Skeletal muscle satellite cell (primary cell): ENCODE measurements at regions not wholly inside any gene's neighbourhood (a gene's known extent, or its start where the extent isn't known, plus 50 kb on each side); places are given as distances from the start of the nearest gene placed in this dataset.

ENCODE experiments used
- H3K27me3 ChIP-seq: 2 replicates; pipeline ENCODE4 v1.7.0; 2013; ENCODE audit warnings: low read length; ENCODE audit not compliant: control insufficient read depth, insufficient read depth
- H3K36me3 ChIP-seq: 2 replicates; pipeline ENCODE4 v1.7.0; 2013; ENCODE audit warnings: mild to moderate bottlenecking, control low read depth, low read length; ENCODE audit not compliant: insufficient read depth
- H3K4me1 ChIP-seq: 2 replicates; pipeline ENCODE4 v1.7.0; 2013; ENCODE audit warnings: low read length; ENCODE audit not compliant: control insufficient read depth, insufficient read depth
- H3K4me2 ChIP-seq: 2 replicates; pipeline ENCODE4 v1.7.0; 2013; ENCODE audit warnings: mild to moderate bottlenecking, low read length
- H3K4me3 ChIP-seq: 2 replicates; pipeline ENCODE4 v1.7.0; 2013; ENCODE audit warnings: low read length
- H3K9ac ChIP-seq: 2 replicates; pipeline ENCODE4 v1.7.0; 2013; ENCODE audit warnings: mild to moderate bottlenecking, low read depth, low read length, moderate library complexity
- H3K9me3 ChIP-seq: replicated peaks from 2 replicates; pipeline ENCODE4 v1.7.0; 2013; ENCODE audit warnings: mild to moderate bottlenecking, control low read depth, low read length

DNA sequence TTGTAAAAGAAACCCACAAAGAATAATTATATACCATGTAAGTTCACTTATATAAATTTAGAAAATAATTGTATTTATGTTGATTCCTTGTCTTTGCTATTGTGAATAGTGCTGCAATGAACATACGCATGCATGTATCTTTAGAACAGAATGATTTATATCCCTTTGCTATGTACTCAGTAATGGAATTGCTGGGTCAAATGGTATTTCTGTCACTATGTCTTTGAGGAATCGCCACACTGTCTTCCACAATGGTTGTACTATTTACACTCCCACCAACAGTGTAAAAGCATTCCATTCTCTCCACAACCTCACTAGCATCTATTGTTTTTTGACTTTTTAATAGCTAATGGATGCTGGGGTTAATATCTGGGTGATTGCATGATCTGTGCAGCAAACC is 149.4 kb upstream of the CNTN3 start:
- H3K9me3 ChIP-seq, result no peaks in the 10 kb centered on the region
- H3K4me1 ChIP-seq, result no peaks in the 10 kb centered on the region
- no peaks in the 10 kb centered on the region for H3K36me3 ChIP-seq
- no peak overlapping the region for H3K9ac ChIP-seq
- H3K4me2 ChIP-seq, result no peak overlapping the region
- no peak overlapping the region for H3K4me3 ChIP-seq
- H3K27me3 ChIP-seq, result no peaks in the 10 kb centered on the region

DNA sequence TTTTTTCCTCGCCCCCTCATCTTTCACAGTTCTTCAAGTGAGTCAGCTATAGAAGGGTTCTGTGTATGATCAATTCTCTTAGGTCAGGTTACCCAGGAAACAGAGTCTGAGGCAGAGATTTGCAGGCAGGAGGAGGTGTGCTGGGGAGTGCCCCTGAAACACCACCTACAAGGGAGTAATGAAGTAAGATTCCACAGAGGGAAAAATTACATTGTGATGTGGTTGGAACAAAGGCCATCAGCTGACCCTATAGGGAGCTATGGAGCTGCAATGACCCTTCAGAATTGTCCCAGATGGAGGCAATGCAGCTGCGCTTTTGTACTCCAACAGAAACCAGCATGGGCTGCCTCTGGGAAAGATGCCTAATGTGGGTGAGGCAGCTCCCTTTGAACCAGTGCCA is 142.2 kb upstream of the CNTN3 start:
- Histone ChIP-seq H3K9ac (no peak overlapping the region), H3K27me3 (no peaks in the 10 kb centered on the region), H3K36me3 (no peaks in the 10 kb centered on the region), H3K4me3 (no peak overlapping the region), H3K9me3 (no peaks in the 10 kb centered on the region), H3K4me2 (no peak overlapping the region), H3K4me1 (no peaks in the 10 kb centered on the region)

DNA sequence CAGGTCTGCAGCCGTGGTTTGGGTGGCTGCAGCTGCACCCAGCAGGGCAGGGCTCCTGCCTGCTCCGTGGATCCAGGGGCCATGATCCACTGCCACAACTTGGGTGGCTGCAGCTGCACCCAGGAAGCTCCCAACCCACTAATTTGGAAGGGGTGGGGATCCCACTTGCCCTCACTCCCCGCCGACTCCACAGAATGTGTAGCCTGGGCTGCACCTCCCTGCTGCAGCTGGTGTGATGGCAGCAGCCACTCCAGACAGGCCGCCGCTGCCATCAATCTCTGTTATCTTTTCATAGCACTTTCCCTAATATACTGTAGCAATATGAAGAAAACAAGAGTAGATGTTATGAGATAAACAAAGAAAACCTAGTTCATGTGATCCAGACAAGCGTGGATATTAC is 137.8 kb upstream of the CNTN3 start:
- H3K4me1 ChIP-seq, result no peaks in the 10 kb centered on the region
- no peak overlapping the region for H3K4me2 ChIP-seq
- no peak overlapping the region for H3K9ac ChIP-seq
- no peaks in the 10 kb centered on the region for H3K36me3 ChIP-seq
- no peak overlapping the region for H3K4me3 ChIP-seq
- no peaks in the 10 kb centered on the region for H3K27me3 ChIP-seq
- H3K9me3 ChIP-seq, result no peaks in the 10 kb centered on the region

DNA sequence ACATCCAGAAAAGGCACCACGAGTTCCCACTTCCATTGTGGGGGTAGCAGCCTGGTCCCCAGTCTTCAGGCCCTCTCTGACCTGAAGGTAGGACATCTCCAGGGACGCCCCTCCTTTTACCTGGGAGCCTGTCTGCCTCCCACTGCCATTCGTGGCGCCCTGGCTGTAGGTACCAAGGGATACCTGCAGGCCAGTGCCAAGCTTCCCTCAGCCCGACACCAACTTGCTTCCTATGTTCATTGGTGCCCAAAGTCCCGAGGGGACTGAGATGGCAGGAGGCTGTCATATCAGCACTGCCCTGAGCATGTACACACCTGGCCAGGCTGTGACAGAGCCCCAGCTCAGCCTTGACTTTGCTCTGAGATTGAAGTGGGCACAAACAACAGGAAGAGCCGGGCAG is 137.3 kb upstream of the CNTN3 start:
- Histone ChIP-seq H3K36me3 (no peaks in the 10 kb centered on the region), H3K4me3 (no peak overlapping the region), H3K4me2 (no peak overlapping the region), H3K4me1 (no peaks in the 10 kb centered on the region), H3K9me3 (no peaks in the 10 kb centered on the region), H3K9ac (no peak overlapping the region), H3K27me3 (no peaks in the 10 kb centered on the region)

DNA sequence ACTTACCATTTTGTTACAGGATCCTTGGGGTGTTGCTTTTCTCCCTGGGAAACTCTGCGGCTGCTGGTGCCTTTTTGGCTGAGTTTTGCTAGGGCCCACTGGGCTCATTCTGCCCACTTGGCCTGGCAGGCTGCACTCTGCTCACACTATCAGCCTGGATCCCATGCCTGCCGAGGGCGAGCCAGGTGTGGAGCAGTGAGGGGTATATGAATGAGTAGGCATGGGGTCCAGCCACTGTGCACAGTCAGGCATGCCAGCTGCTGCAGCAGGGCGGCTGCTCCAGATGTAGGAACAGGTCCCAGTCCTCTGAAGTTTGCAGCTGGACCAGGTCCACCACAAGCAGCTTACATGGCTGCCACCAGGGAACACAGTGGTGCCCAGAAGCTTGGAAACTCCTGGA is 136.4 kb upstream of the CNTN3 start:
- Histone ChIP-seq H3K4me1 (no peaks in the 10 kb centered on the region), H3K4me3 (no peak overlapping the region), H3K9me3 (no peaks in the 10 kb centered on the region), H3K27me3 (no peaks in the 10 kb centered on the region), H3K36me3 (no peaks in the 10 kb centered on the region), H3K9ac (no peak overlapping the region), H3K4me2 (no peak overlapping the region)

DNA sequence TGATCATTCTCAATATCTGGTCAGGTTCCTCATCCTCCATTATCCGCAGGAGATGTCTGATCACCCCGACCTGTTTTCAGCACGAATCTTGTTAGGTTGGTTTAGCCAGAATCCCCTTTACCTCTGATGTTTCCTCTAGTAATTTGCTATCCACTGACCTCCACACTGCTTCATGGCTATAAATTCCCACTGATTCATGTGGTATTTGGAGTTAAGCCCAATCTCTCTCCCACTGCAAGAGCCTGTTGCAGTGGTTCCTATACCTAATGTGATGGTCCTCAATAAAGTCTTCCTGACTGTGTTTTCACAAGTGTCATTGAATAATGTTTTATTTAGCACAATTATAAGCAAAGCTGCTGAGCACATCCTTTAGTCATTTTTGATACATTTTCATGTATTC is 124.8 kb upstream of the CNTN3 start:
- Histone ChIP-seq H3K4me3 (no peak overlapping the region), H3K4me1 (no peaks in the 10 kb centered on the region), H3K4me2 (no peak overlapping the region), H3K36me3 (no peaks in the 10 kb centered on the region), H3K9ac (no peak overlapping the region), H3K9me3 (no peaks in the 10 kb centered on the region), H3K27me3 (no peaks in the 10 kb centered on the region)

DNA sequence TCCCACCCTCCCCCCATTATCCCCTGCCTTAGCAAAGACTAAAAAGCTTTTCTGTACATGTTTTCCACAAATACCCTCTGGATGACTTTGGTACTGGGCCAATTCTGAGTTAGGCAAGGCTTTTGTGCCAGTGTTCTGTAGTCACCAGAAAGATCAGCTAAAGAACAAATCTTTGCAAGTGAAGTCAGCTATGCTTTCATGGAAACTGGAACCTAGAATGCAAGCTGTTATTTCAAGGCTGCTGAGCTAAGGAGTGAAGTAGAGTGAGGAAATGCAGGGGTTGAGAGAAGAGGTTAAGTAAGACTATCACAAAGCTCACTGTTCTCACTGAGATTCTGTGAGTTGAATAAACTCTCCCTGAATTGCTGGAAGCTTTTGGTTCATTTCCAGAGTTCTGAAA is 107.8 kb upstream of the CNTN3 start:
- Histone ChIP-seq H3K4me2 (no peak overlapping the region), H3K9me3 (no peaks in the 10 kb centered on the region), H3K4me1 (no peaks in the 10 kb centered on the region)

DNA sequence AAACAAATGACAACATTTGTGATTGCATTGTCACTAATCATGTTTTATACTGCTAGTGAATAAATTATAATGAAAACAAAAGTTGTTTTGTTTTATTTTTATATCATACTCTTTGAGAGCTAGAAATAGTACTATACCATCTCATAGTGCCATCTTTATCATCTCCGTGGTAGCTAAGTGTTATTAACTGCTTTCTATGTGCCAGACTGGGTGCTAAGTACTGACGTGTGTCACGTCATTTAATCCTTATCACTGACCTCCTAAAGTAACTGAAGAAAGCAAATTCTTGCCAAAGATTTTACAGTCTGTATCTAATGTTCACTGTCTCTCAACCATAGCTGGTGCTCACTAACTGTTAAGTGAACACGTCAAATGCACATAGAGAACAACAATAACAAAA is 99.5 kb upstream of the CNTN3 start:
- no peaks in the 10 kb centered on the region for H3K9me3 ChIP-seq

More for the DNA sequence above, 107.8 kb upstream of the CNTN3 start:
- H3K36me3 ChIP-seq, result no peaks in the 10 kb centered on the region
- no peaks in the 10 kb centered on the region for H3K27me3 ChIP-seq
- H3K4me3 ChIP-seq, result no peak overlapping the region
- no peak overlapping the region for H3K9ac ChIP-seq

DNA sequence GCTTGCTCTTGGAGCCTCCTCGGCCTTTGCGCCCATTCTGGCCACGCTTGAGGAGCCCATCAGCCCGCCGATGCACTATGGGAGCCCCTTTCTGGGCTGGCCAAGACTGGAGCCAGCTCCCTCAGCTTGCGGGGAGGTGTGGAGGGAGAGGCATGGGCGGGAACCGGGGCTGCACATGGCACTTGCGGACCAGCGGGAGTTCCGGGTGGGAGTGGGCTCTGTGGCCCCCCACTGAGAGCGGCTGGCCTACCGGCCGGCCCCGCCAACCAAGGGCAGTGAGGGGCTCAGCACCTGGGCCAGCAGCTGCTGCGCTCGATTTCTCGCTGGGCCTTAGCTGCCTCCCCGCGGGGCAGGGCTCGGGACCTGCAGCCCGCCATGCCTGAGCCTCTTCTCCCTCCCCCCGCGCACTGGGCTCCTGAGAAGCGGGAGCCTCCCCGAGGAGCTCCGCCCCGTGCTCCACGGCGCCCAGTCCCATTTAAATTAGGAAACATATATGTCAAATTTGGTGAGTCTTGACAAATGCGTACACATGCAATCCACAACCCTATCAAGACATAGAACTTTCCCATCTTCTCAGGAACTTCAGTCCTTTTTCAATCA is 97.6 kb upstream of the CNTN3 start:
- Histone ChIP-seq H3K27me3 (no peaks in the 10 kb centered on the region), H3K4me1 (no peaks in the 10 kb centered on the region), H3K9me3 (no peaks in the 10 kb centered on the region), H3K9ac (no peak overlapping the region), H3K4me3 (no peak overlapping the region), H3K36me3 (no peaks in the 10 kb centered on the region), H3K4me2 (no peak overlapping the region)

More for the DNA sequence above, 99.5 kb upstream of the CNTN3 start:
- Histone ChIP-seq H3K4me2 (no peak overlapping the region), H3K4me1 (no peaks in the 10 kb centered on the region), H3K4me3 (no peak overlapping the region), H3K9ac (no peak overlapping the region), H3K36me3 (no peaks in the 10 kb centered on the region), H3K27me3 (no peaks in the 10 kb centered on the region)

DNA sequence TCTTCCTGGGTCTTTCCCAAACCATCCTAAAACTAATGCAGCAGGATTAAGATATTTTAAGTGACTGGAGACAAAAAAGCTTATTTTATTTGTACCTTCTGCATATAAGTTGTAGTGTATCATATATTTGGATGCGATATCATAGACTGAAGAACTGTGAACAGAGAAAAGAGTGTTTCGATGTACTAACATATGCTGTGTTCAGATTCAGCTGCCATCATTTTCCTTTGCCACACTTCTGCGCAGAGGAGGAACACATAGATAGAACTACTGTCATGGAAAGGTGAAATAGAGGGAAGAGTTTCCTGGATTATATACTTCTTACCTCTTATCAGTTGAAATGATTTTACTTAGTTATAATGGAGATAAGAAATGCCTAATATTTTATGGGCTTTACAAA is 95.5 kb upstream of the CNTN3 start:
- Histone ChIP-seq H3K9ac (no peak overlapping the region), H3K27me3 (peaks cover 4% of the 10 kb centered on the region), H3K4me1 (no peaks in the 10 kb centered on the region), H3K36me3 (no peaks in the 10 kb centered on the region), H3K4me3 (no peak overlapping the region), H3K4me2 (no peak overlapping the region), H3K9me3 (no peaks in the 10 kb centered on the region)

DNA sequence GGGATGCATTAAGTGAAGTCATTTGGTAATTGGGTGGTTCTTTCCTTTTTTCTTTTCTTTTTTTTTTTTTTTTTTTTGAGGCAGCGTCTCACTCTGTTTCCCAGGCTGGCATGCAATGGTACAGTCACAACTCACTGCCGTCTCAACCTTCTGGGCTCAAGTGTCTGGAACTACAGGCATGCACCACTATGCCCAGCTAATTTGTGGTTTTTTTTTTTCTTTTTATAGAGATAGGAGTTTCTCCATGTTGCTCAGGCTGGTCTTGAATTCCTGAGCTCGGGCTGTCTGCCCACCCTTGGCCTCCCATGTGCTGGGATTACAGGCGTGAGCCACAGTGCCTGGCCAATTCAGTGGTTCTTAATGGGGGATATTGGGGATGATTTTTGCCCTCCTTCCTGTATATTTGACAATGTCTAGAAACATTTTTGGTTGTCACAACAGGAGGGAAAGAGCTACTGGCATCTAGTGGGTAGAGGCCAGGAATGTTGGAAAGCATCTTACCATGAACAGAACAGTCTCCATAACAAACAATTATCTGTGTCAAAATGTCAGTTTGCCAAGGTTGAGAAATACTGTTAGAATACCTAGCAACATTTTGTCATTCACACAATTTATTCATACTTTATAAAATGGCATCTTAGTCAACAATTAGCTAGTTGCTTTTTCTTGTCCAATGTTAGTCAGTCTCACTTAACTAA is 79.4 kb upstream of the CNTN3 start:
- H3K4me2 ChIP-seq, result peak overlapping the region; percentile 67
- H3K4me3 ChIP-seq, result no peak overlapping the region
- no peaks in the 10 kb centered on the region for H3K27me3 ChIP-seq
- peaks cover 18% of the 10 kb centered on the region for H3K4me1 ChIP-seq
- H3K9ac ChIP-seq, result peak overlapping the region; percentile 41
- H3K9me3 ChIP-seq, result no peaks in the 10 kb centered on the region
- no peaks in the 10 kb centered on the region for H3K36me3 ChIP-seq

DNA sequence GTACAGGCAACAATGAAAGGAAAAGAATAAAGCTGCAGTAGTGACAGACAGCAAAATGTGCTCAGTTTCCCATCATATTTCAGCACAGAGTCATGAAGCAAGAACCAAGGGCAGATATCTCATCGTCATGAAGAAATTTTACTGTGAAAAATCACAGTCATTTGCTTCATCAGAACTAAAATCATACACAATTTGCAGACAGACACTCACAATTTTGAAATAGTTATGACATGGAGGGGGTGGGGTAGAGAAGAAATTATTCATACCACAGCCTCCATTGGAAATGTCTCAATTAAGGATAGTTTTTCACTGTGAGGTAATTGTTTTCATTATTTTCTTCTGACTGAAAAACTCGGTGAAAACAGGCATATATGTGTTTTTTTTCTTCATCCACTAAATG is 78.8 kb upstream of the CNTN3 start:
- Histone ChIP-seq H3K27me3 (no peaks in the 10 kb centered on the region), H3K4me2 (peak overlapping the region; percentile 67), H3K4me3 (no peak overlapping the region), H3K9ac (peak overlapping the region; percentile 41), H3K9me3 (no peaks in the 10 kb centered on the region), H3K4me1 (peaks cover 18% of the 10 kb centered on the region), H3K36me3 (no peaks in the 10 kb centered on the region)
